ENCODE measurements at regions not wholly inside any gene's neighbourhood (a gene's known extent, or its start where the extent isn't known, plus 50 kb on each side); places are given as distances from the start of the nearest gene placed in this dataset.

- no peak for TF ChIP-seq CTCF (IDR thresholded peaks at IDR 0.05)
- TF ChIP-seq, protein P1, sequence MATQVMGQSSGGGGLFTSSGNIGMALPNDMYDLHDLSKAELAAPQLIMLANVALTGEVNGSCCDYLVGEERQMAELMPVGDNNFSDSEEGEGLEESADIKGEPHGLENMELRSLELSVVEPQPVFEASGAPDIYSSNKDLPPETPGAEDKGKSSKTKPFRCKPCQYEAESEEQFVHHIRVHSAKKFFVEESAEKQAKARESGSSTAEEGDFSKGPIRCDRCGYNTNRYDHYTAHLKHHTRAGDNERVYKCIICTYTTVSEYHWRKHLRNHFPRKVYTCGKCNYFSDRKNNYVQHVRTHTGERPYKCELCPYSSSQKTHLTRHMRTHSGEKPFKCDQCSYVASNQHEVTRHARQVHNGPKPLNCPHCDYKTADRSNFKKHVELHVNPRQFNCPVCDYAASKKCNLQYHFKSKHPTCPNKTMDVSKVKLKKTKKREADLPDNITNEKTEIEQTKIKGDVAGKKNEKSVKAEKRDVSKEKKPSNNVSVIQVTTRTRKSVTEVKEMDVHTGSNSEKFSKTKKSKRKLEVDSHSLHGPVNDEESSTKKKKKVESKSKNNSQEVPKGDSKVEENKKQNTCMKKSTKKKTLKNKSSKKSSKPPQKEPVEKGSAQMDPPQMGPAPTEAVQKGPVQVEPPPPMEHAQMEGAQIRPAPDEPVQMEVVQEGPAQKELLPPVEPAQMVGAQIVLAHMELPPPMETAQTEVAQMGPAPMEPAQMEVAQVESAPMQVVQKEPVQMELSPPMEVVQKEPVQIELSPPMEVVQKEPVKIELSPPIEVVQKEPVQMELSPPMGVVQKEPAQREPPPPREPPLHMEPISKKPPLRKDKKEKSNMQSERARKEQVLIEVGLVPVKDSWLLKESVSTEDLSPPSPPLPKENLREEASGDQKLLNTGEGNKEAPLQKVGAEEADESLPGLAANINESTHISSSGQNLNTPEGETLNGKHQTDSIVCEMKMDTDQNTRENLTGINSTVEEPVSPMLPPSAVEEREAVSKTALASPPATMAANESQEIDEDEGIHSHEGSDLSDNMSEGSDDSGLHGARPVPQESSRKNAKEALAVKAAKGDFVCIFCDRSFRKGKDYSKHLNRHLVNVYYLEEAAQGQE (IDR thresholded peaks at IDR 0.05; ENCODE audit: low read depth, low read length), result no peak
- no peak for TF ChIP-seq MXI1 (IDR thresholded peaks at IDR 0.05; ENCODE audit: low read depth, low read length)
- TF ChIP-seq, protein P2, sequence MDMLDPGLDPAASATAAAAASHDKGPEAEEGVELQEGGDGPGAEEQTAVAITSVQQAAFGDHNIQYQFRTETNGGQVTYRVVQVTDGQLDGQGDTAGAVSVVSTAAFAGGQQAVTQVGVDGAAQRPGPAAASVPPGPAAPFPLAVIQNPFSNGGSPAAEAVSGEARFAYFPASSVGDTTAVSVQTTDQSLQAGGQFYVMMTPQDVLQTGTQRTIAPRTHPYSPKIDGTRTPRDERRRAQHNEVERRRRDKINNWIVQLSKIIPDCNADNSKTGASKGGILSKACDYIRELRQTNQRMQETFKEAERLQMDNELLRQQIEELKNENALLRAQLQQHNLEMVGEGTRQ (IDR thresholded peaks at IDR 0.05; ENCODE audit: borderline replicate concordance, low read depth, low read length), result no peak
- no peak for TF ChIP-seq SIN3A (IDR thresholded peaks at IDR 0.05; ENCODE audit: borderline replicate concordance, low read depth, low read length)
- TF ChIP-seq FOXM1 (IDR thresholded peaks at IDR 0.05; ENCODE audit: low read depth), result no peak
- TF ChIP-seq, protein P3, sequence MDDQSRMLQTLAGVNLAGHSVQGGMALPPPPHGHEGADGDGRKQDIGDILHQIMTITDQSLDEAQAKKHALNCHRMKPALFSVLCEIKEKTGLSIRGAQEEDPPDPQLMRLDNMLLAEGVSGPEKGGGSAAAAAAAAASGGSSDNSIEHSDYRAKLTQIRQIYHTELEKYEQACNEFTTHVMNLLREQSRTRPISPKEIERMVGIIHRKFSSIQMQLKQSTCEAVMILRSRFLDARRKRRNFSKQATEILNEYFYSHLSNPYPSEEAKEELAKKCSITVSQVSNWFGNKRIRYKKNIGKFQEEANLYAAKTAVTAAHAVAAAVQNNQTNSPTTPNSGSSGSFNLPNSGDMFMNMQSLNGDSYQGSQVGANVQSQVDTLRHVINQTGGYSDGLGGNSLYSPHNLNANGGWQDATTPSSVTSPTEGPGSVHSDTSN (IDR thresholded peaks at IDR 0.05), result no peak
- no peak for TF ChIP-seq NRF1 (IDR thresholded peaks at IDR 0.05; ENCODE audit: low read depth, low read length)
- TF ChIP-seq EP300 (IDR thresholded peaks at IDR 0.05; ENCODE audit: borderline replicate concordance in 1 of 2, low read depth in 1 of 2, low read length in 1 of 2), result no peak
- no peak for TF ChIP-seq POLR2AphosphoS5 (IDR thresholded peaks at IDR 0.05; ENCODE audit: low read depth, low read length)
- no peak for TF ChIP-seq TEAD4 (IDR thresholded peaks at IDR 0.05; ENCODE audit: borderline replicate concordance, insufficient read depth)
- no peak for TF ChIP-seq RCOR1 (IDR thresholded peaks at IDR 0.05; ENCODE audit: low read length)
- TF ChIP-seq CHD2 (IDR thresholded peaks at IDR 0.05; ENCODE audit: low read length, partially characterized antibody), result no peak
- no peak for TF ChIP-seq GATA2 (CRISPR knock-in tag; IDR thresholded peaks at IDR 0.05)
Observed at GRCh38 chr6:63063631-63064271, 147.5 kb upstream of the FKBP1C start.

Data from SK-N-SH (cell line).